ENCODE measurements at regions not wholly inside any gene's neighbourhood (a gene's known extent, or its start where the extent isn't known, plus 50 kb on each side); places are given as distances from the start of the nearest gene placed in this dataset.

DNA sequence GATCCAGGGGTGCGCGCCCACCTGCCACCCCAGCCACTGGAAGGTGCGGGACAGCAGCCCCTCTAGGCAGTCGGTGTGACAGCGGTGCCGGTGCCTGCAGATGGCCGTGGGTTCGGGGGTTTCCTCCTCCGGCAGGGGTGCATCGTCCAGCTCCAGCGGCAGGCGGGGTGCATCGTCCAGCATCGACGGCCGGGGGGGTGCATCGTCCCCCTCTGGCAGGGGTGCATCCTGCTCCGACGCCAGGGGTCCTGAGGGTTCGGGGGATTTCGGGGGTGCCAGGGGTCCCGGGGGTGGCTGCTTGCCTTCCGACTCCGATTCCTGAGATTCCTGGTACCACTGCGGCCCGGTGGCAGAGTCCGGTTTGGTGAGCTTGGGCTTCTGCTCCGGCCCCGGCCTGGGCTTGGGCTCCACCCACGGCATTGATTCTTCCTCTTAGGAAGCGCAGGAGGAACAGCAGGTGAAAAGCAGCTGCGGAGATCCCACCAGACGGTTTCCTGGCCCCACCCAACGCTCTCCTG, 90.2 kb upstream of the RAB18 start:
- H3K4me3 ChIP-seq (ENCODE audit: low read depth, low read length), result no peak overlapping the region
- TF ChIP-seq CTCF (IDR thresholded peaks at IDR 0.05; ENCODE audit: low read depth, low read length), result no peak

DNA sequence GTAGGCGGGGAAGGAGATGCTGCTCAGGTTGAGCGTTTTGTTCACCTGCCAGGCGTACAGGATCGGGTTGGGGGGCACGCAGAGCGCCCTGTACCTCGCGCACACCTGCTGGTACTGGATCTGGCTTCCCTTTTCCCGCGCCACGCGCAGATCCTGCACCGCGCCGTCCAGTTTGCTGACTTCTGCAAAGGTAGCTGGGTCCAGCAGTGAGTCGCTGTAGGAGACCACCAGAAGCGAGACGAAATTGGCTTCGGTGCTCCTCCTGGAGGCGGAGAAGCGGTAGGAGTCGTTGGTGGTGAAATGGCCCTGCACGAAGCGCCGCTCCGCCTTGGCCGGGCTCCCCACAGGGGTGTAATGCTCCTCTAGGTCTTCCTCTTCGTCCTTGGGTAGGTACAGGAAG, 90.7 kb upstream of the RAB18 start:
- H3K4me3 ChIP-seq (ENCODE audit: low read depth, low read length), result no peak overlapping the region
- no peak for TF ChIP-seq CTCF (IDR thresholded peaks at IDR 0.05; ENCODE audit: low read depth, low read length)

- no peak for TF ChIP-seq CTCF (IDR thresholded peaks at IDR 0.05; ENCODE audit: low read depth, low read length)
- no peak overlapping the region for H3K4me3 ChIP-seq (ENCODE audit: low read depth, low read length)
Observed at GRCh38 chr10:27410153-27410552, 94.0 kb upstream of the RAB18 start.

DNA sequence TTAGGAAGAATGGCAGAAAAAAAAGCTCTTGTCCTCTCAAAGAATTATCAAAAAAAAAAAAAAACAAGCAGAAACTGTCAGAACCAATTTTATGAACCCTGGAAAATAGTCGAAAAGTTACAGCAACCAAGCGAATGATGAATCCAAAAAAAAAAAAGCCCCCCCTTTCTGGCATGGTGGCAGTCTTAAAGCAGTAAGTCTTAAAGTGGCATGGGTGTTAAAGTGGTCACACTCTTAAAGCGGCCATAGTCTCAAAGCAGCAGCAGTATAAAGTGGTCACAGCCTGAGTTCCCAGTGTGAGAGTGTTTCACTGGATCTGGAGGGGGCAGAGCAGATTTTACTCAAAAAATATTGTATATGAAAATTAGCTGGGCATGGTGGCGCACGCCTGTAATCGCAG, 96.8 kb upstream of the RAB18 start:
- no peak overlapping the region for H3K4me3 ChIP-seq (ENCODE audit: low read depth, low read length)
- TF ChIP-seq CTCF (IDR thresholded peaks at IDR 0.05; ENCODE audit: low read depth, low read length), result no peak

DNA sequence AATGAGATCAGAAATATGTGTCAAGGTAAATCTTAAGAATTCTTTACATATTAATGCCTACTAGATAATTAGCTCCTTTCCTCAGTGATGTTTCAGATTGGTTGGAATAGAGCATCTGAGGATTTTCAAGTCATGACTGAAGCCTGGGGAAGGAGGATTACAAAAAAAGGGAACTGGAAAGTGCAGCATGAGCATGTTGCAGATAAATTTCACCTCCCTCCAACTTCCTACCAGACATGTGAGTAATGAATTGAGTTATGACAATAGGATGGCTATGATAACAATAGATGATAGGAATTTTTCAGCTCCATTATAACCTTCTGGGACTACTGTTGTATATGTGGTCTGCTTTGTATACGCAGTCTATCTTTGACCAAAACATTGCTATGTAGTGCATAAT, 104.2 kb upstream of the RAB18 start:
- H3K4me3 ChIP-seq (ENCODE audit: low read depth, low read length), result no peak overlapping the region
- no peak for TF ChIP-seq CTCF (IDR thresholded peaks at IDR 0.05; ENCODE audit: low read depth, low read length)

DNA sequence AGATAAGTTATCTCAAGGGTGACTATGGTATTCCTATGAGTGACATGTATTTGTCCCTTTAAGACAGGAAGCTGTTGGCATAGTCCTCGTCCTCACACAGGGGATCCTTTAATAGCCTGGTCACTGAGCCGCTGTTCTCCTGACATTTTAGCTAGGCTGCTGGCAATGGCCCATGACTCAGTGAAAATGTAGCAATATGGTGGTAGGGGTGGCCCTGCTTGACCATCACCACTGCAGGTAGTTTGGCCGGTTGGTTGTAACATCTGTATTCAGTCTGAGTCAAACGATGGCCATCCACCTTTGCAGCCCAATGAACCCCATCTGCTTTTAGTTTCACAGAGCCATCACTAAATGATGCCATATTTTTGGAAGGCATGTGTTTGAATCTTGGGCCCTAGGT, 110.1 kb upstream of the RAB18 start:
- no peak for TF ChIP-seq CTCF (IDR thresholded peaks at IDR 0.05; ENCODE audit: low read depth, low read length)
- H3K4me3 ChIP-seq (ENCODE audit: low read depth, low read length), result no peak overlapping the region

- H3K4me3 ChIP-seq (ENCODE audit: low read depth, low read length), result no peak overlapping the region
- no peak for TF ChIP-seq CTCF (IDR thresholded peaks at IDR 0.05; ENCODE audit: low read depth, low read length)
Observed at GRCh38 chr10:27392606-27393005, 111.5 kb upstream of the RAB18 start.
